ENCODE measurements at regions not wholly inside any gene's neighbourhood (a gene's known extent, or its start where the extent isn't known, plus 50 kb on each side); places are given as distances from the start of the nearest gene placed in this dataset.

DNA sequence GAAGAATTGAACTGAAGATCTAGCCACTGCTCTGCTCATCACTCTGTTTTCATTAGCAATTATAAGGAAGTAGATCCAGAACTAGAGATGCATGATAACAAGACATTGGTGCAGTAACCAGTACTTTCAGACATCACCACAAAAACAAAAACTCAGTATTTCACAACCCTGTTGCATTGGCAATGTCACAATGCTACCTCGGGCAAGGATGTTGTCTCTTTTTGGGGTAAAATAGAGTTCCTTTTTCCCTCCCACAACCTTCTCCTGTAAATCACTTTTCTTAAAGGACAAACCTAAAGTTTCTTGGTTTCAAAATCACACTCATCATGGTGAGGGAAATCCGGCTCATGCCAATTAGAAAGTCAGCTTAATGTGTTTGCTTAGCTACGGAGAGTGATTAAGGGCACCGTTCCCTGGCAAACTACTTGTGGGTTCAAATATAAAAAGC lies 420.1 kb upstream of the MEF2C start:
- BruUV-seq (replicated peaks), result no TSS peak
- POLR2A ChIA-PET, result no interaction called here

More for the DNA sequence above, 420.1 kb upstream of the MEF2C start:
- Histone ChIP-seq H3K4me3 (replicated peaks in 1 of 3; ENCODE audit: insufficient read depth in 1 of 3, low read depth in 1 of 3, low read length in 3 of 3) (no peak overlapping the region), H3K36me3 (ENCODE audit: control insufficient read depth in 2 of 2, extremely low read depth in 1 of 2, insufficient read depth in 2 of 2, low read length in 2 of 2) (no peaks in the 10 kb centered on the region), H3K27ac (ENCODE audit: insufficient read depth, low read depth, low read length) (no peak overlapping the region), H3K9me1 (replicated peaks; ENCODE audit: control insufficient read depth, extremely low read depth, insufficient read depth, low read length) (no peaks in the 10 kb centered on the region), H2AFZ (ENCODE audit: low read depth, low read length) (no peak overlapping the region), H3K4me2 (ENCODE audit: insufficient read depth, low read length) (no peak overlapping the region), H3K9ac (replicated peaks; ENCODE audit: extremely low read depth, insufficient read depth, low read length) (no peak overlapping the region), H4K20me1 (replicated peaks; ENCODE audit: control insufficient read depth, extremely low read depth, insufficient read depth, low read length) (no peaks in the 10 kb centered on the region), H3K27me3 (ENCODE audit: control insufficient read depth in 2 of 2, insufficient read depth in 2 of 2, low read length in 2 of 2) (no peaks in the 10 kb centered on the region), H3K79me2 (ENCODE audit: control insufficient read depth, insufficient read depth, low read length) (no peaks in the 10 kb centered on the region), H3K9me3 (replicated peaks; ENCODE audit: control insufficient read depth, insufficient read depth, low read length) (no peaks in the 10 kb centered on the region), H3K4me1 (ENCODE audit: control insufficient read depth, extremely low read depth, insufficient read depth, low read length) (no peaks in the 10 kb centered on the region)
- no peak for DNase-seq (ENCODE audit: low read depth, low spot score)
- intact Hi-C loops (cut with micrococcal nuclease), result no loop called here
- FAIRE-seq, result no peak
- dilution Hi-C loops (cut with MboI; ENCODE audit: extremely low pct_ligation_motif_present, low sequenced_read_pairs), result no loop called here
- TF ChIP-seq, protein P1, sequence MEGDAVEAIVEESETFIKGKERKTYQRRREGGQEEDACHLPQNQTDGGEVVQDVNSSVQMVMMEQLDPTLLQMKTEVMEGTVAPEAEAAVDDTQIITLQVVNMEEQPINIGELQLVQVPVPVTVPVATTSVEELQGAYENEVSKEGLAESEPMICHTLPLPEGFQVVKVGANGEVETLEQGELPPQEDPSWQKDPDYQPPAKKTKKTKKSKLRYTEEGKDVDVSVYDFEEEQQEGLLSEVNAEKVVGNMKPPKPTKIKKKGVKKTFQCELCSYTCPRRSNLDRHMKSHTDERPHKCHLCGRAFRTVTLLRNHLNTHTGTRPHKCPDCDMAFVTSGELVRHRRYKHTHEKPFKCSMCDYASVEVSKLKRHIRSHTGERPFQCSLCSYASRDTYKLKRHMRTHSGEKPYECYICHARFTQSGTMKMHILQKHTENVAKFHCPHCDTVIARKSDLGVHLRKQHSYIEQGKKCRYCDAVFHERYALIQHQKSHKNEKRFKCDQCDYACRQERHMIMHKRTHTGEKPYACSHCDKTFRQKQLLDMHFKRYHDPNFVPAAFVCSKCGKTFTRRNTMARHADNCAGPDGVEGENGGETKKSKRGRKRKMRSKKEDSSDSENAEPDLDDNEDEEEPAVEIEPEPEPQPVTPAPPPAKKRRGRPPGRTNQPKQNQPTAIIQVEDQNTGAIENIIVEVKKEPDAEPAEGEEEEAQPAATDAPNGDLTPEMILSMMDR (IDR thresholded peaks at IDR 0.05; ENCODE audit: extremely low read depth in 1 of 2, insufficient read depth in 1 of 2, low read depth in 1 of 2, low read length in 2 of 2), result no peak
- TF ChIP-seq MYC (IDR thresholded peaks at IDR 0.05; ENCODE audit: low read depth, low read length), result no peak
- TF ChIP-seq GATA2 (IDR thresholded peaks at IDR 0.05; ENCODE audit: insufficient read depth, insufficient read length, low read depth, low read length), result no peak
- no peak for TF ChIP-seq JUN (IDR thresholded peaks at IDR 0.05; ENCODE audit: borderline replicate concordance, insufficient read depth, insufficient read length, low read depth)
- no peak for TF ChIP-seq EZH2 (IDR thresholded peaks at IDR 0.05; ENCODE audit: borderline replicate concordance, low read depth, low read length, severe bottlenecking)
- no peak for TF ChIP-seq POLR2AphosphoS5 (IDR thresholded peaks at IDR 0.05; ENCODE audit: insufficient read depth, low read depth, low read length)
- no peak for TF ChIP-seq POLR2A (IDR thresholded peaks at IDR 0.05; ENCODE audit: low read depth, low read length)
- no peak for TF ChIP-seq FOS (IDR thresholded peaks at IDR 0.05; ENCODE audit: borderline replicate concordance, insufficient read depth, low read length)
- TF ChIP-seq MAX (IDR thresholded peaks at IDR 0.05; ENCODE audit: insufficient read depth, insufficient read length), result no peak
- CTCF ChIA-PET, result interaction anchor here (1.6 kb wide), 1 partner anchor 22 kb away, joined by 3 read pairs; no protein-coding TSS in a partner anchor

Data from endothelial cell of umbilical vein (primary cell).